Vagina (tissue), 2 donors: ENCODE measurements at regions not wholly inside any gene's neighbourhood (a gene's known extent, or its start where the extent isn't known, plus 50 kb on each side); places are given as distances from the start of the nearest gene placed in this dataset.

Source experiments
- DNase-seq, 2 donors: peaks; one replicate each; pipeline ENCODE4 v3.0.0-alpha.2; 2017; ENCODE audit errors: extremely low spot score in 2 of 2
- H3K27ac ChIP-seq: fragments of 200-600 bp; sonication (generic); one replicate; pipeline ENCODE4 v1.5.1; 2019
- H3K27me3 ChIP-seq: fragments of 200-600 bp; sonication (generic); one replicate; pipeline ENCODE4 v1.5.1; 2019
- H3K36me3 ChIP-seq, 2 donors: fragments of 200-600 bp; sonication (generic); one replicate each; pipeline ENCODE4 v1.5.1; 2017 to 2019
- H3K4me1 ChIP-seq: fragments of 200-600 bp; sonication (generic); one replicate; pipeline ENCODE4 v1.5.1; 2019
- H3K4me3 ChIP-seq, 2 donors: fragments of 200-600 bp; sonication (generic); 1 replicate in 1 of 2; 2 replicates in 1 of 2; pipeline ENCODE4 v1.5.1; 2016 to 2019
- H3K9me3 ChIP-seq: fragments of 200-600 bp; sonication (generic); one replicate; pipeline ENCODE4 v1.5.1; 2019
- POLR2A ChIP-seq, 2 donors: fragments of 450-650 bp; IDR thresholded peaks; one replicate each; pipeline ENCODE4 v1.6.1; 2017; ENCODE audit warnings: antibody characterized with exemption in 2 of 2, mild to moderate bottlenecking in 2 of 2, moderate library complexity in 2 of 2
- POLR2AphosphoS5 ChIP-seq, 2 donors: sonication (generic); formaldehyde crosslinking; IDR thresholded peaks; one replicate each; pipeline ENCODE4 v1.9.0; 2017; ENCODE audit warnings: antibody characterized with exemption in 2 of 2, mild to moderate bottlenecking in 2 of 2, low read depth in 1 of 2; ENCODE audit not compliant: insufficient read depth in 1 of 2
- intact Hi-C: fragments of 100-400 bp; cut with DNase I; formaldehyde crosslinking; loops from one replicate; pipeline ENCODE4 v1.15.1; 2023
- TF ChIP-seq, protein P1 (sequence below), 3 experiments: fragments of 450-650 bp in 2 of 3; fragments of 200-600 bp in 1 of 3; sonication (generic) in 1 of 3; IDR thresholded peaks; one replicate each; pipeline ENCODE4 v1.5.1; 2017 to 2019; ENCODE audit warnings: antibody characterized with exemption in 3 of 3, mild to moderate bottlenecking in 2 of 3, moderate library complexity in 2 of 3

- H3K4me1 ChIP-seq: no peaks in the 10 kb centered on the region
- no peak overlapping the region for H3K27ac ChIP-seq
- intact Hi-C loops: no loop called here
- H3K36me3 ChIP-seq: no peaks in the 10 kb centered on the region
- no peaks in the 10 kb centered on the region for H3K27me3 ChIP-seq
- no peak for DNase-seq
- no peak overlapping the region for H3K4me3 ChIP-seq
- TF ChIP-seq, protein P1, sequence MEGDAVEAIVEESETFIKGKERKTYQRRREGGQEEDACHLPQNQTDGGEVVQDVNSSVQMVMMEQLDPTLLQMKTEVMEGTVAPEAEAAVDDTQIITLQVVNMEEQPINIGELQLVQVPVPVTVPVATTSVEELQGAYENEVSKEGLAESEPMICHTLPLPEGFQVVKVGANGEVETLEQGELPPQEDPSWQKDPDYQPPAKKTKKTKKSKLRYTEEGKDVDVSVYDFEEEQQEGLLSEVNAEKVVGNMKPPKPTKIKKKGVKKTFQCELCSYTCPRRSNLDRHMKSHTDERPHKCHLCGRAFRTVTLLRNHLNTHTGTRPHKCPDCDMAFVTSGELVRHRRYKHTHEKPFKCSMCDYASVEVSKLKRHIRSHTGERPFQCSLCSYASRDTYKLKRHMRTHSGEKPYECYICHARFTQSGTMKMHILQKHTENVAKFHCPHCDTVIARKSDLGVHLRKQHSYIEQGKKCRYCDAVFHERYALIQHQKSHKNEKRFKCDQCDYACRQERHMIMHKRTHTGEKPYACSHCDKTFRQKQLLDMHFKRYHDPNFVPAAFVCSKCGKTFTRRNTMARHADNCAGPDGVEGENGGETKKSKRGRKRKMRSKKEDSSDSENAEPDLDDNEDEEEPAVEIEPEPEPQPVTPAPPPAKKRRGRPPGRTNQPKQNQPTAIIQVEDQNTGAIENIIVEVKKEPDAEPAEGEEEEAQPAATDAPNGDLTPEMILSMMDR (IDR thresholded peaks at IDR 0.05): no peak
- no peak for TF ChIP-seq POLR2AphosphoS5 (IDR thresholded peaks at IDR 0.05; ENCODE audit: insufficient read depth in 1 of 2, low read depth in 1 of 2)
- no peaks in the 10 kb centered on the region for H3K9me3 ChIP-seq
These were observed 124.3 kb upstream of the TSHZ2 start for GRCh38 chr20:52847731-52848359.

GRCh38 chr20:52847029-52847660 is 125.0 kb upstream of the TSHZ2 start:
- intact Hi-C loops: no loop called here
- H3K27me3 ChIP-seq: no peaks in the 10 kb centered on the region
- H3K4me3 ChIP-seq: no peak overlapping the region
- DNase-seq: no peak
- H3K4me1 ChIP-seq: no peaks in the 10 kb centered on the region
- TF ChIP-seq POLR2A (IDR thresholded peaks at IDR 0.05) (no peak), POLR2AphosphoS5 (IDR thresholded peaks at IDR 0.05; ENCODE audit: insufficient read depth in 1 of 2, low read depth in 1 of 2) (peak in 1 of 2 donors; percentile 23)
- TF ChIP-seq, protein P1 (IDR thresholded peaks at IDR 0.05): no peak
- H3K36me3 ChIP-seq: no peaks in the 10 kb centered on the region
- H3K27ac ChIP-seq: no peak overlapping the region
- H3K9me3 ChIP-seq: no peaks in the 10 kb centered on the region

DNA sequence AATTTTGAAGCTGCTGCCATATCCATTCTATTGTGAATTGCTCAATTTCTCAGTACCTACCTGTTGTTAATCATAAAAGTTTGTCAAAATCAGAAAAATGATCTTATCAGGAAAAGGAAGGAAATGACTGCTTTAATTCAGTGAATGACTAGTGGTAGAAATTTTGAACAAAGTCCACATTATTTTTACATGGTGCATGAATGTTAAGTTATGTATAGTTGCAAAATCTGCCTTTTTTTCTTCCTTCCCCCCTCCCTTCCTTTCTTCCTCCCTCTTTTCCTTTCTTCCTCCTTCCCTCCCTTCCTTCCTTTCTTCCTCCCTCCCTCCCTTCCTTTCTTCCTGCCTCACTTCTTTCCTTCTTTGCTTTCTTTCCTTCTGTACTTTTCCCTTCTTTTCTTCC is 127.1 kb upstream of the TSHZ2 start:
- no peak overlapping the region for H3K4me3 ChIP-seq
- no peaks in the 10 kb centered on the region for H3K27me3 ChIP-seq
- no peaks in the 10 kb centered on the region for H3K36me3 ChIP-seq
- H3K27ac ChIP-seq: no peak overlapping the region
- TF ChIP-seq, protein P1 (IDR thresholded peaks at IDR 0.05): no peak
- no peak for TF ChIP-seq POLR2AphosphoS5 (IDR thresholded peaks at IDR 0.05; ENCODE audit: insufficient read depth in 1 of 2, low read depth in 1 of 2)
- TF ChIP-seq POLR2A (IDR thresholded peaks at IDR 0.05): no peak
- no peaks in the 10 kb centered on the region for H3K9me3 ChIP-seq
- intact Hi-C loops: no loop called here
- DNase-seq: no peak
- no peaks in the 10 kb centered on the region for H3K4me1 ChIP-seq

DNA sequence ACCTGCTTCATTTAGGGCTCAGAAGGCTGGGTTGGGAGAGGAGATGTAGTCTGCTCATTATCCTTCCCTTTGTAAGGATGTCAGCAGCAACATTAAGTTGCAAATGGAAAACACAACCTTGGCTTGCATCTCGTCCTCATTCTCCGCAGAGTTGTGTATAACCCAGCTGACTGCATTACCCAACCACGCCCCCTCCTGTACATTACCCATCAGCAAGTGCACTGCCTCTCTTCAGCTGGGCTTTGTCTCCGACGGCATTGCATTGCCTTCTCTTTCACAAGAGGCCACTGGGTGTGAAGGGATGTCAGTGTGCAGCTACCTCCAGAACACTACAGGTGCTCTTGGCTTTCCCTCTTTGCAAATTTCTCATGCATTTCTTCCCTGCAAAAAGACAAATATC is 128.7 kb upstream of the TSHZ2 start:
- no peak for DNase-seq
- no peaks in the 10 kb centered on the region for H3K27me3 ChIP-seq
- no peak overlapping the region for H3K4me3 ChIP-seq
- TF ChIP-seq POLR2AphosphoS5 (IDR thresholded peaks at IDR 0.05; ENCODE audit: insufficient read depth in 1 of 2, low read depth in 1 of 2) (no peak), POLR2A (IDR thresholded peaks at IDR 0.05) (no peak)
- TF ChIP-seq, protein P1 (IDR thresholded peaks at IDR 0.05): no peak
- no peaks in the 10 kb centered on the region for H3K9me3 ChIP-seq
- H3K27ac ChIP-seq: no peak overlapping the region
- no peaks in the 10 kb centered on the region for H3K36me3 ChIP-seq
- H3K4me1 ChIP-seq: no peaks in the 10 kb centered on the region
- intact Hi-C loops: no loop called here

DNA sequence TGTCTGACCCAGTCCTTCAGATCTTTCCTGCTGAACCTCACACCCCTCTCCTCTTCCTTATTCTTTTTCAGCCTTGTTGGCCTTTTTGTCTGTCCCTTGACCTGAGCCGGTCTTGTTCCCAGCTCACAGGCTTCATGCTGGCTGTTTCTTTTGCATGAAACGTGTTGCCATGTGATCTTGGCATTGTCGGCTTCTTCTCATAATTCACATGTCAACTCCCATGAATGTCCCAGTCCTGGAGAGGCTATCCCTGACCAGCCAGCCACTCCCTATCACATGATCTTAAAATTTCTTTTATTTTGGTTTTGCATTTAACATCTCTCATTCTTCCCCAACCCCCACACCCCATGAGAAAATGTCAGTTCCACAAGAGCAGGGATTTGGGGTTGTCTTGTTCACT is 131.2 kb upstream of the TSHZ2 start:
- no peak for TF ChIP-seq POLR2AphosphoS5 (IDR thresholded peaks at IDR 0.05; ENCODE audit: insufficient read depth in 1 of 2, low read depth in 1 of 2)
- no peak for TF ChIP-seq POLR2A (IDR thresholded peaks at IDR 0.05)
- TF ChIP-seq, protein P1 (IDR thresholded peaks at IDR 0.05): no peak
- Histone ChIP-seq H3K36me3 (no peaks in the 10 kb centered on the region), H3K27me3 (no peaks in the 10 kb centered on the region), H3K4me1 (no peaks in the 10 kb centered on the region), H3K27ac (no peak overlapping the region), H3K4me3 (no peak overlapping the region), H3K9me3 (no peaks in the 10 kb centered on the region)
- no peak for DNase-seq
- intact Hi-C loops: no loop called here
